WTC11 (cell line): ENCODE measurements at regions not wholly inside any gene's neighbourhood (a gene's known extent, or its start where the extent isn't known, plus 50 kb on each side); places are given as distances from the start of the nearest gene placed in this dataset.
A peak's percentile ranks its signal among the peaks of the same experiment; 100 is the strongest.

Source experiments
- ATAC-seq: fragments of 200-7000 bp; cut with Tn5 transposase; 2 replicates; pipeline ENCODE4 v1.10.0; 2021; ENCODE audit warnings: mild to moderate bottlenecking, moderate library complexity
- CTCF ChIA-PET: fragments of 300-600 bp; sonication (Branson Sonifier 250); formaldehyde crosslinking; loops from one replicate; lab custom pipeline; 2021; ENCODE audit warnings: antibody characterized with exemption; lab: Charles Lee
- POLR2A ChIA-PET: fragments of 350-600 bp; sonication (Branson Sonifier 250); formaldehyde crosslinking; loops from one replicate; lab custom pipeline; 2021; ENCODE audit warnings: antibody characterized with exemption; lab: Charles Lee
- DNase-seq: peaks from one replicate; pipeline ENCODE4 v3.0.0; 2021; ENCODE audit warnings: low spot score
- H3K27ac Mint-ChIP-seq: 2 replicates; pipeline ENCODE4 v1.8.0; 2021; ENCODE audit warnings: mixed read lengths
- H3K27me3 Mint-ChIP-seq: 2 replicates; pipeline ENCODE4 v1.8.0; 2021; ENCODE audit warnings: low read depth, mild to moderate bottlenecking, moderate library complexity, mixed read lengths
- H3K36me3 Mint-ChIP-seq: 2 replicates; pipeline ENCODE4 v1.8.0; 2021; ENCODE audit warnings: mixed read lengths
- H3K4me1 Mint-ChIP-seq: 2 replicates; pipeline ENCODE4 v1.8.0; 2022; ENCODE audit warnings: mixed read lengths
- H3K4me3 Mint-ChIP-seq: 2 replicates; pipeline ENCODE4 v1.8.0; 2021; ENCODE audit warnings: mild to moderate bottlenecking, moderate library complexity, mixed read lengths
- H3K9me3 Mint-ChIP-seq: 2 replicates; pipeline ENCODE4 v1.8.0; 2021; ENCODE audit warnings: mixed read lengths
- ELF4 ChIP-seq: sonication (generic); formaldehyde crosslinking; IDR thresholded peaks from 2 replicates; pipeline ENCODE4 v1.8.1; 2022; ENCODE audit warnings: low read depth, mild to moderate bottlenecking, moderate library complexity, missing genetic modification reagents
- EMX1 ChIP-seq: fragments of 250-450 bp; sonication (Bioruptor Pico); IDR thresholded peaks from 2 replicates; pipeline ENCODE4 v1.8.0; 2021; ENCODE audit warnings: mild to moderate bottlenecking
- FOXJ3 ChIP-seq: sonication (generic); formaldehyde crosslinking; IDR thresholded peaks from 2 replicates; pipeline ENCODE4 v1.9.0; 2021; ENCODE audit warnings: missing genetic modification reagents, mild to moderate bottlenecking, borderline replicate concordance
- GABPB1 ChIP-seq: sonication (generic); formaldehyde crosslinking; IDR thresholded peaks from 2 replicates; pipeline ENCODE4 v1.8.1; 2023; ENCODE audit warnings: mild to moderate bottlenecking, missing genetic modification reagents
- HMGA2 ChIP-seq: fragments of 250-450 bp; sonication (Bioruptor Pico); IDR thresholded peaks from 2 replicates; pipeline ENCODE4 v1.4.0; 2021; ENCODE audit warnings: mild to moderate bottlenecking, moderate library complexity
- IRF2 ChIP-seq: sonication (generic); formaldehyde crosslinking; IDR thresholded peaks from 2 replicates; pipeline ENCODE4 v1.8.0; 2022; ENCODE audit warnings: low read depth, missing genetic modification reagents, borderline replicate concordance
- JAZF1 ChIP-seq: fragments of 250-450 bp; sonication (Bioruptor Pico); IDR thresholded peaks from 2 replicates; pipeline ENCODE4 v1.9.0; 2021; ENCODE audit warnings: moderate library complexity, mild to moderate bottlenecking, inconsistent platforms
- JUN ChIP-seq: sonication (generic); formaldehyde crosslinking; IDR thresholded peaks from 2 replicates; pipeline ENCODE4 v1.8.0; 2023; ENCODE audit warnings: mild to moderate bottlenecking, missing genetic modification reagents
- KAT7 ChIP-seq: sonication (generic); formaldehyde crosslinking; IDR thresholded peaks from 2 replicates; pipeline ENCODE4 v1.8.1; 2023; ENCODE audit warnings: missing genetic modification reagents, mild to moderate bottlenecking, borderline replicate concordance
- NR1H2 ChIP-seq: sonication (generic); formaldehyde crosslinking; IDR thresholded peaks from 2 replicates; pipeline ENCODE4 v1.9.0; 2021; ENCODE audit warnings: mild to moderate bottlenecking, moderate library complexity, missing genetic modification reagents
- RELA ChIP-seq: sonication (generic); formaldehyde crosslinking; IDR thresholded peaks from 2 replicates; pipeline ENCODE4 v1.8.1; 2022; ENCODE audit warnings: missing genetic modification reagents, mild to moderate bottlenecking, borderline replicate concordance
- RORB ChIP-seq: fragments of 250-450 bp; sonication (Bioruptor Pico); IDR thresholded peaks from 2 replicates; pipeline ENCODE4 v1.9.0; 2021; ENCODE audit warnings: mild to moderate bottlenecking
- ZBTB21 ChIP-seq: sonication (generic); formaldehyde crosslinking; IDR thresholded peaks from 2 replicates; pipeline ENCODE4 v1.8.1; 2023; ENCODE audit warnings: mild to moderate bottlenecking, missing genetic modification reagents, borderline replicate concordance
- ZNF138 ChIP-seq: sonication (generic); formaldehyde crosslinking; conservative IDR thresholded peaks from 2 replicates; pipeline ENCODE4 v1.8.1; 2022; ENCODE audit warnings: mild to moderate bottlenecking, moderate library complexity, missing genetic modification reagents
- ZNF396 ChIP-seq: fragments of 250-450 bp; sonication (Bioruptor Pico); IDR thresholded peaks from 2 replicates; pipeline ENCODE4 v1.8.0; 2021; ENCODE audit warnings: mild to moderate bottlenecking, moderate library complexity, borderline replicate concordance
- TF ChIP-seq, protein P1 (sequence below): sonication (generic); formaldehyde crosslinking; IDR thresholded peaks from 2 replicates; pipeline ENCODE4 v1.8.1; 2023; ENCODE audit warnings: mild to moderate bottlenecking, missing genetic modification reagents, moderate library complexity
- TF ChIP-seq, protein P2 (sequence below): sonication (generic); formaldehyde crosslinking; IDR thresholded peaks from 2 replicates; pipeline ENCODE4 v1.8.0; 2022; ENCODE audit warnings: mild to moderate bottlenecking, missing genetic modification reagents
- TF ChIP-seq, protein P3 (sequence below): sonication (generic); formaldehyde crosslinking; IDR thresholded peaks from 2 replicates; pipeline ENCODE4 v1.8.1; 2022; ENCODE audit warnings: low read depth, mild to moderate bottlenecking, moderate library complexity, missing genetic modification reagents, borderline replicate concordance
- TF ChIP-seq, protein P4 (sequence below): sonication (generic); formaldehyde crosslinking; IDR thresholded peaks from 2 replicates; pipeline ENCODE4 v1.8.0; 2023; ENCODE audit warnings: mild to moderate bottlenecking, missing genetic modification reagents
- TF ChIP-seq, protein P5 (sequence below): sonication (generic); formaldehyde crosslinking; IDR thresholded peaks from 2 replicates; pipeline ENCODE4 v1.8.1; 2023; ENCODE audit warnings: mild to moderate bottlenecking, missing genetic modification reagents
- TF ChIP-seq, protein P6 (sequence below): sonication (generic); formaldehyde crosslinking; IDR thresholded peaks from 2 replicates; pipeline ENCODE4 v1.8.1; 2023; ENCODE audit warnings: mild to moderate bottlenecking, missing genetic modification reagents

DNA sequence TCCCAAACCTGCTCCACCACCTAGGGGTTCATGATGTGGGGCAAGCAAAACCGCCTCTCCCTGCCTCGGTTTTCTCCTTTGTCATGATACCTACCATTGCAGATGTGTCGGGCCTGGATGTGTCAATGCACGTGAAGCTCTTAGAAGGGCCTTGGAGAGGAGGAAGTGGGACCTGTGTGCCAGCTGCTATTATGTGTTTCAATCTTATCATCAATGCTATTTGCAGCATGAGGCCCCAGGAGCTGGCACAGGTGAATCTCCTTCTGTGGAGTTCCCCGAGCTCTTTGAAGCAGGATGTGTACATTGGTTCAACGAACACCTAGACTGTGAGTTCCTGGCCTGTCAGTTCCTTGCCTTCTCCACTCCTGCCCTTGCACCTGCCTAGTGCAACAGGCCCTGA, 331.6 kb downstream of the CTTN start (continued):
- TF ChIP-seq NR1H2 (CRISPR knock-in tag) (no peak), ZNF396 (CRISPR knock-in tag) (no peak)

DNA sequence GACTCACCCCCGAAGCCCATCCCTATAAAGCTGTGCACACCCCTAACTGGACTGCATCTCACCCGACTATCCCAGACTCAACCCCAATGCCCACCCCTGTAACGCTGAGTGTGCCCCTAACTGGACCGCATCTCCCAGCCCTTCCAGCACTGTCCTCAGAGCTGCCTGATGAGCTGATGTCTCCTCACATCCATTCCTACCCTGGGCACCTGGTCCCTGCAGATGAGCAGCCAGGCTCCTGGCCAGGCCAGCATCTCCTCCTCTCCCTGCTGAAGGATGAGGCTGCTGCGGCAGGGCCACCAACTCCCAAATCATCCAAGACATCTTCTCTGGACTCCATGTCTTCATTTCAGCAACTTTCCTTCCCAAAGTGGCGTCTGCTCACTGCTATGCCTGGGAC, 332.1 kb downstream of the CTTN start:
- Mint-ChIP-seq H3K4me1 (peaks cover 14% of the 10 kb centered on the region), H3K27me3 (no peaks in the 10 kb centered on the region), H3K4me3 (no peak overlapping the region), H3K36me3 (peaks cover 5% of the 10 kb centered on the region; the same call in 1 of the 2 replicates), H3K9me3 (peaks cover 7% of the 10 kb centered on the region), H3K27ac (no peak overlapping the region)
- CTCF ChIA-PET: no interaction called here
- DNase-seq (peak; percentile 3), ATAC-seq (no peak)
- POLR2A ChIA-PET: interaction anchor here (0.7 kb wide), 1 partner anchor 31 kb away, joined by 3 read pairs; no protein-coding TSS in a partner anchor
- TF ChIP-seq JAZF1 (CRISPR knock-in tag) (no peak), EMX1 (CRISPR knock-in tag) (no peak)
- TF ChIP-seq, protein P1, sequence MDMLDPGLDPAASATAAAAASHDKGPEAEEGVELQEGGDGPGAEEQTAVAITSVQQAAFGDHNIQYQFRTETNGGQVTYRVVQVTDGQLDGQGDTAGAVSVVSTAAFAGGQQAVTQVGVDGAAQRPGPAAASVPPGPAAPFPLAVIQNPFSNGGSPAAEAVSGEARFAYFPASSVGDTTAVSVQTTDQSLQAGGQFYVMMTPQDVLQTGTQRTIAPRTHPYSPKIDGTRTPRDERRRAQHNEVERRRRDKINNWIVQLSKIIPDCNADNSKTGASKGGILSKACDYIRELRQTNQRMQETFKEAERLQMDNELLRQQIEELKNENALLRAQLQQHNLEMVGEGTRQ (CRISPR knock-in tag): no peak
- TF ChIP-seq, protein P2, sequence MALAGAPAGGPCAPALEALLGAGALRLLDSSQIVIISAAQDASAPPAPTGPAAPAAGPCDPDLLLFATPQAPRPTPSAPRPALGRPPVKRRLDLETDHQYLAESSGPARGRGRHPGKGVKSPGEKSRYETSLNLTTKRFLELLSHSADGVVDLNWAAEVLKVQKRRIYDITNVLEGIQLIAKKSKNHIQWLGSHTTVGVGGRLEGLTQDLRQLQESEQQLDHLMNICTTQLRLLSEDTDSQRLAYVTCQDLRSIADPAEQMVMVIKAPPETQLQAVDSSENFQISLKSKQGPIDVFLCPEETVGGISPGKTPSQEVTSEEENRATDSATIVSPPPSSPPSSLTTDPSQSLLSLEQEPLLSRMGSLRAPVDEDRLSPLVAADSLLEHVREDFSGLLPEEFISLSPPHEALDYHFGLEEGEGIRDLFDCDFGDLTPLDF: no peak

DNA sequence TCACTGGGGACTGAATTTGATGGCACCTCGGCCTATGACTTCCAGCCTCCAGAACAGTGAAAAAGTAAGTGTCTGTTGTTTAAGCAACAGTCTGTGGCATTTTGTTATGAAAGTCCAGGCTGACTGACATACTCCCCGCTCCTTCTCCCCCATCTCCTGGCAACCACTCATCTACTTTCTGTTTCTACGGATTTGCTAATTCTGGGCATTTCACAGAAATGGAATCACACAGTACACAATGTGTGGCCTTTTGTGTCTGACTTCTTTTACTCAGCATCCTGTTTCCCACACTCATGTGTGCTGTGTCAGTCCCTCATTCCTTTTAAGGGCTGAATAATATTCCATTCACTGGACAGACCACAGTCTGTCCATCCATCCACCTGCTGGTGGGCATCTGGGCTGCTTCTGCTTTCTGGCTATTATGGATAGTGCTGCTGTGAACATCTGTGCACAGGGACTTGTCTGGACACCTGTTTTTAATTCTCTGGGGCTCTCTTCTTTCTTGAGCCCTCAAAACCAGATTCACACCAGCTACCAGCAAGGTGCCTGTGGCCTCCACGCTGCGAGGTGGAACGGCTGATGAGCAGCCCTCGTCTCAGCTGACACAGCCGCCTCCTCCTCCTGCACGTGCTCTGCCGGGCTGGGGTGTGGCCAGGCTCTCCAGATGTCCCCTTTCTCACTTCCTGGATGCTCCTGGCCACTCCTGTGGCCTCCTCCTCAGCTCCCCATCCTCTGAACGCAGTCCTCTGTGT, 333.1 kb downstream of the CTTN start:
- H3K36me3 Mint-ChIP-seq: peaks cover 5% of the 10 kb centered on the region; the same call in 1 of the 2 replicates
- ATAC-seq (no peak), DNase-seq (peak; percentile 3)
- ChIA-PET POLR2A (no interaction called here), CTCF (no interaction called here)
- H3K4me3 Mint-ChIP-seq: no peak overlapping the region
- no peaks in the 10 kb centered on the region; the same call in 1 of the 2 replicates for H3K27me3 Mint-ChIP-seq
- peaks cover 14% of the 10 kb centered on the region for H3K4me1 Mint-ChIP-seq
- TF ChIP-seq RORB (CRISPR knock-in tag): no peak
- TF ChIP-seq, protein P3, sequence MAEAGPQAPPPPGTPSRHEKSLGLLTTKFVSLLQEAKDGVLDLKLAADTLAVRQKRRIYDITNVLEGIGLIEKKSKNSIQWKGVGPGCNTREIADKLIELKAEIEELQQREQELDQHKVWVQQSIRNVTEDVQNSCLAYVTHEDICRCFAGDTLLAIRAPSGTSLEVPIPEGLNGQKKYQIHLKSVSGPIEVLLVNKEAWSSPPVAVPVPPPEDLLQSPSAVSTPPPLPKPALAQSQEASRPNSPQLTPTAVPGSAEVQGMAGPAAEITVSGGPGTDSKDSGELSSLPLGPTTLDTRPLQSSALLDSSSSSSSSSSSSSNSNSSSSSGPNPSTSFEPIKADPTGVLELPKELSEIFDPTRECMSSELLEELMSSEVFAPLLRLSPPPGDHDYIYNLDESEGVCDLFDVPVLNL (CRISPR knock-in tag): no peak
- no peak for TF ChIP-seq FOXJ3
- no peak for TF ChIP-seq EMX1 (CRISPR knock-in tag)
- TF ChIP-seq GABPB1 (CRISPR knock-in tag): no peak
- no peak for TF ChIP-seq KAT7 (CRISPR knock-in tag)
- TF ChIP-seq, protein P4, sequence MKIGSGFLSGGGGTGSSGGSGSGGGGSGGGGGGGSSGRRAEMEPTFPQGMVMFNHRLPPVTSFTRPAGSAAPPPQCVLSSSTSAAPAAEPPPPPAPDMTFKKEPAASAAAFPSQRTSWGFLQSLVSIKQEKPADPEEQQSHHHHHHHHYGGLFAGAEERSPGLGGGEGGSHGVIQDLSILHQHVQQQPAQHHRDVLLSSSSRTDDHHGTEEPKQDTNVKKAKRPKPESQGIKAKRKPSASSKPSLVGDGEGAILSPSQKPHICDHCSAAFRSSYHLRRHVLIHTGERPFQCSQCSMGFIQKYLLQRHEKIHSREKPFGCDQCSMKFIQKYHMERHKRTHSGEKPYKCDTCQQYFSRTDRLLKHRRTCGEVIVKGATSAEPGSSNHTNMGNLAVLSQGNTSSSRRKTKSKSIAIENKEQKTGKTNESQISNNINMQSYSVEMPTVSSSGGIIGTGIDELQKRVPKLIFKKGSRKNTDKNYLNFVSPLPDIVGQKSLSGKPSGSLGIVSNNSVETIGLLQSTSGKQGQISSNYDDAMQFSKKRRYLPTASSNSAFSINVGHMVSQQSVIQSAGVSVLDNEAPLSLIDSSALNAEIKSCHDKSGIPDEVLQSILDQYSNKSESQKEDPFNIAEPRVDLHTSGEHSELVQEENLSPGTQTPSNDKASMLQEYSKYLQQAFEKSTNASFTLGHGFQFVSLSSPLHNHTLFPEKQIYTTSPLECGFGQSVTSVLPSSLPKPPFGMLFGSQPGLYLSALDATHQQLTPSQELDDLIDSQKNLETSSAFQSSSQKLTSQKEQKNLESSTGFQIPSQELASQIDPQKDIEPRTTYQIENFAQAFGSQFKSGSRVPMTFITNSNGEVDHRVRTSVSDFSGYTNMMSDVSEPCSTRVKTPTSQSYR (CRISPR knock-in tag): no peak
- TF ChIP-seq ZBTB21 (CRISPR knock-in tag): no peak
- no peak for TF ChIP-seq JUN (CRISPR knock-in tag)
- TF ChIP-seq, protein P5, sequence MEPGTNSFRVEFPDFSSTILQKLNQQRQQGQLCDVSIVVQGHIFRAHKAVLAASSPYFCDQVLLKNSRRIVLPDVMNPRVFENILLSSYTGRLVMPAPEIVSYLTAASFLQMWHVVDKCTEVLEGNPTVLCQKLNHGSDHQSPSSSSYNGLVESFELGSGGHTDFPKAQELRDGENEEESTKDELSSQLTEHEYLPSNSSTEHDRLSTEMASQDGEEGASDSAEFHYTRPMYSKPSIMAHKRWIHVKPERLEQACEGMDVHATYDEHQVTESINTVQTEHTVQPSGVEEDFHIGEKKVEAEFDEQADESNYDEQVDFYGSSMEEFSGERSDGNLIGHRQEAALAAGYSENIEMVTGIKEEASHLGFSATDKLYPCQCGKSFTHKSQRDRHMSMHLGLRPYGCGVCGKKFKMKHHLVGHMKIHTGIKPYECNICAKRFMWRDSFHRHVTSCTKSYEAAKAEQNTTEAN (CRISPR knock-in tag): no peak
- TF ChIP-seq, protein P6, sequence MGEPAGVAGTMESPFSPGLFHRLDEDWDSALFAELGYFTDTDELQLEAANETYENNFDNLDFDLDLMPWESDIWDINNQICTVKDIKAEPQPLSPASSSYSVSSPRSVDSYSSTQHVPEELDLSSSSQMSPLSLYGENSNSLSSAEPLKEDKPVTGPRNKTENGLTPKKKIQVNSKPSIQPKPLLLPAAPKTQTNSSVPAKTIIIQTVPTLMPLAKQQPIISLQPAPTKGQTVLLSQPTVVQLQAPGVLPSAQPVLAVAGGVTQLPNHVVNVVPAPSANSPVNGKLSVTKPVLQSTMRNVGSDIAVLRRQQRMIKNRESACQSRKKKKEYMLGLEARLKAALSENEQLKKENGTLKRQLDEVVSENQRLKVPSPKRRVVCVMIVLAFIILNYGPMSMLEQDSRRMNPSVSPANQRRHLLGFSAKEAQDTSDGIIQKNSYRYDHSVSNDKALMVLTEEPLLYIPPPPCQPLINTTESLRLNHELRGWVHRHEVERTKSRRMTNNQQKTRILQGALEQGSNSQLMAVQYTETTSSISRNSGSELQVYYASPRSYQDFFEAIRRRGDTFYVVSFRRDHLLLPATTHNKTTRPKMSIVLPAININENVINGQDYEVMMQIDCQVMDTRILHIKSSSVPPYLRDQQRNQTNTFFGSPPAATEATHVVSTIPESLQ (CRISPR knock-in tag): no peak
- no peak for TF ChIP-seq IRF2 (CRISPR knock-in tag)
- no peak for TF ChIP-seq ZNF138 (CRISPR knock-in tag)
- no peak for TF ChIP-seq HMGA2 (CRISPR knock-in tag)
- TF ChIP-seq ELF4 (CRISPR knock-in tag): no peak
- TF ChIP-seq RELA (CRISPR knock-in tag): no peak
- H3K9me3 Mint-ChIP-seq: peaks cover 7% of the 10 kb centered on the region
- no peak overlapping the region for H3K27ac Mint-ChIP-seq
